NCI-H2081 treated with DMSO at 0.1 percent for 48 hours (cell line): ENCODE measurements at regions not wholly inside any gene's neighbourhood (a gene's known extent, or its start where the extent isn't known, plus 50 kb on each side); places are given as distances from the start of the nearest gene placed in this dataset.
A peak's percentile ranks its signal among the peaks of the same experiment; 100 is the strongest.
"Not testable (repeated sequence)": the region's sequence is repeated elsewhere in the genome, so short reads cannot be mapped to it uniquely, and the experiment has no call there.

ENCODE experiments used
- DNase-seq: peaks from one replicate; lab custom pipeline; 2025; lab: John Stamatoyannopoulos, UW

GRCh38 chr5:97234380-97234779 is 51.3 kb upstream of the RIOK2 start:
- not testable (repeated sequence) for DNase-seq

GRCh38 chr5:97242341-97242740 is 59.3 kb upstream of the RIOK2 start:
- no peak for DNase-seq

- DNase-seq = no peak
Observed at GRCh38 chr5:97243353-97243752, 60.3 kb upstream of the RIOK2 start.

- DNase-seq = no peak
Observed at GRCh38 chr5:97245386-97245785, 62.3 kb upstream of the RIOK2 start.

GRCh38 chr5:97250113-97250512 is 67.1 kb upstream of the RIOK2 start:
- DNase-seq = no peak

- DNase-seq = no peak
Observed at GRCh38 chr5:97266076-97266475, 83.0 kb upstream of the RIOK2 start.

GRCh38 chr5:97266576-97266975 is 83.5 kb upstream of the RIOK2 start:
- no peak for DNase-seq

GRCh38 chr5:97267767-97268166 is 84.7 kb upstream of the RIOK2 start:
- DNase-seq = no peak

- no peak for DNase-seq
Observed at GRCh38 chr5:97276474-97277120, 93.5 kb upstream of the RIOK2 start.

GRCh38 chr5:97281257-97281656 is 98.2 kb upstream of the RIOK2 start:
- no peak for DNase-seq

GRCh38 chr5:97297063-97297703 is 114.1 kb upstream of the RIOK2 start:
- peak; percentile 24 for DNase-seq

- DNase-seq = no peak
Observed at GRCh38 chr5:97297704-97298091, 114.7 kb upstream of the RIOK2 start.

- not testable (repeated sequence) for DNase-seq
Observed at GRCh38 chr5:97301181-97301580, 118.1 kb upstream of the RIOK2 start.

GRCh38 chr5:97338729-97339128 is 155.7 kb upstream of the RIOK2 start:
- no peak for DNase-seq

GRCh38 chr5:97355775-97356174 is 172.7 kb upstream of the RIOK2 start:
- no peak for DNase-seq

GRCh38 chr5:97363577-97363976 is 180.5 kb upstream of the RIOK2 start:
- DNase-seq = no peak

GRCh38 chr5:97364731-97365130 is 181.7 kb upstream of the RIOK2 start:
- no peak for DNase-seq

- DNase-seq = no peak
Observed at GRCh38 chr5:97365163-97365845, 182.3 kb upstream of the RIOK2 start.

- no peak for DNase-seq
Observed at GRCh38 chr5:97365918-97366317, 182.9 kb upstream of the RIOK2 start.

GRCh38 chr5:97375959-97376358 is 192.9 kb upstream of the RIOK2 start:
- no peak for DNase-seq

GRCh38 chr5:97377582-97377981 is 194.5 kb upstream of the RIOK2 start:
- DNase-seq = no peak

- DNase-seq = no peak
Observed at GRCh38 chr5:97383996-97384395, 200.9 kb upstream of the RIOK2 start.

GRCh38 chr5:97388794-97389193 is 205.7 kb upstream of the RIOK2 start:
- DNase-seq = no peak
